Skeletal muscle tissue (tissue), 3 donors: ENCODE measurements at regions not wholly inside any gene's neighbourhood (a gene's known extent, or its start where the extent isn't known, plus 50 kb on each side); places are given as distances from the start of the nearest gene placed in this dataset.
A peak's percentile ranks its signal among the peaks of the same experiment; 100 is the strongest.

ENCODE experiments used
- H3K27ac ChIP-seq: one replicate; pipeline ENCODE4 v1.7.0; 2013; ENCODE audit warnings: mild to moderate bottlenecking, low read depth, low read length, inconsistent platforms
- H3K27me3 ChIP-seq, 3 donors: one replicate each; pipeline ENCODE4 v1.7.0; 2013; ENCODE audit warnings: low read length in 3 of 3; ENCODE audit not compliant: control insufficient read depth in 3 of 3, insufficient read depth in 3 of 3
- H3K36me3 ChIP-seq, 3 donors: one replicate each; pipeline ENCODE4 v1.7.0; 2013; ENCODE audit warnings: low read length in 3 of 3; ENCODE audit not compliant: control insufficient read depth in 3 of 3, insufficient read depth in 3 of 3
- H3K4me1 ChIP-seq, 3 donors: one replicate each; pipeline ENCODE4 v1.7.0; 2013; ENCODE audit warnings: low read length in 3 of 3, mild to moderate bottlenecking in 3 of 3; ENCODE audit not compliant: control insufficient read depth in 3 of 3, insufficient read depth in 3 of 3
- H3K4me3 ChIP-seq, 3 donors: one replicate each; pipeline ENCODE4 v1.7.0; 2013; ENCODE audit warnings: low read length in 3 of 3
- H3K9ac ChIP-seq, 3 donors: one replicate each; pipeline ENCODE4 v1.7.0; 2013; ENCODE audit warnings: low read length in 3 of 3, mild to moderate bottlenecking in 3 of 3, moderate library complexity in 2 of 3, low read depth in 1 of 3
- H3K9me3 ChIP-seq, 3 donors: one replicate each; pipeline ENCODE4 v1.7.0; 2013; ENCODE audit warnings: low read length in 3 of 3; ENCODE audit not compliant: control insufficient read depth in 3 of 3
- donor health status: Osteomylitis.

DNA sequence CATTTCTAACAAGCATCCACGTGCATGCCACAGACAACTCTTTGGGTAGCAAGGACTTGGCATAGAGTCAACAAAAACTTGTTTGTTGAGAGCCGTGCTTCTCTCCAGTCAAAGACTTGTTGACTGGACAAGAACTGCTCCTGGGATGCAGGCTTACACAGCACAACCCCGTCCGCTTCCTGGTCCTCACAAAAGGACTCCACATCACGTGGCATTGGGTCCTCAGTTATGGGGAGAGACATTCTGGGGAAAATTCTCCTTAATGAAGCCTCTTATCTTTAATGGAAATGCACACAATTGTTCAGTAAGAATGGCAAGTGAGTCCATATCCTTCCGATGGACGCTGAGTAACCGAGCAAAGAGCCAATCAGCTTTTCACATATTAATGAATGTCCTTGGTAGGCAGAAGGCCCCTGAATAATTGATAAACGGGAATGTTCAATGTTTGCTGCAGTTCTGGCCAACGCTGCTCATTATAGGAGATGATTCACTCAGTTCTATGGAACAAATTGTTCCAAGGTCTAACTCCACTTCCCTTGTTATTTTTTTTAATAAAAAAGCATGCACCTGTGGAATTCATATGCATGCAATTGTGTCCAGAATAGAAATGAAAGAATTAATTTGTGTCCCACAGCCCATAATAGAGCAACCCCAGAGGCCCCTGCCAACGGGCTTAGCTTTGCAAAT is 97.0 kb upstream of the ZNF366 start:
- no peaks in the 10 kb centered on the region for H3K9me3 ChIP-seq
- no peak overlapping the region for H3K9ac ChIP-seq
- peaks cover 7 to 14% (median 9%) of the 10 kb centered on the region in 3 donors for H3K4me1 ChIP-seq
- no peak overlapping the region for H3K27ac ChIP-seq
- H3K27me3 ChIP-seq: no peaks in the 10 kb centered on the region
- H3K4me3 ChIP-seq: no peak overlapping the region
- no peaks in the 10 kb centered on the region for H3K36me3 ChIP-seq

DNA sequence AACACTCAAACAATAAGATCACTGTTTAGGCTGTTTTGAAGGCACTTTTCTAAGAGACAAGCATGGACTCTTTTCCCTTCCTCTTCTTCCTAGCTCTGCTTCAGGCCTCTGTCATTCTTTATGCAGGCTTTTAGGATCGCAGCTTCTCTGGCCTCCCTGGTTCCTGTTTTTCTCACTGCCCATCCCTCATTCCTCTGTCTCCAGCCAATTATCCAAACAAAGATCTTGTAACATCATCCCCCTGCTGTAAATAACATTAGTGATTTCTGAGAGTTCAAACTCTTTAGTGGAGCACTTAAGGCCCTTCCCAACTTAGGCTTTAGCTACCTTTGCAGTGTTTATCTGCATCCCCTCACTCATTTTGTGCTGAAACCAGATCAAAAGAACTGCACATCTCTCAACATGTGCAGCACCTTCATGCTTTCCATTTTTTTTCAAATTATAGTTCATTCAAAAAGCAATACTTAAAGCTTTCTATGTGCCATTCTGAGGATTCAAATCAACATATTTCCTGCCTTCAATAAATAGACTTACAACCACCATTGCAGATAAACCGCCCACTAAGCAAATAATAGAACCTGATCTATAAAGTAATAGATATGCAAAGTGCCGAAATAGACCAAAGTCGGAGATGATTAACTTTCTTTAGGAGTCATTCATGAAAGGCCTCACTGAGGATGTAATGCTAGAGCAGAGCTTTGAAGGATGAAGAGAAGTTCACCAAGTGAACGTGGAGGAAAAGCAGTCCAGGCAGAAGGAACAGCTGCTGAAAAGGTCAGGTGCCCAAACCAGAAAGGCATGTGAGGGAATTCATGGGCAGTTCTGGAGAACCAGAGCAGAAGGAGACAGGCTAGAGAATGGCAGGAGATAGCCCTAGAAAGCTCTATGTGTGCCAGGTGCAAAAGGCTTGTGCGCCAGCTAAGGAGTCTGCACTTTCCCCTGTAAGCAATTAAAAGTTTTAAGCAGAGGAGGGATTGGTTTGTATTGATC is 95.8 kb upstream of the ZNF366 start:
- H3K36me3 ChIP-seq: no peaks in the 10 kb centered on the region
- peaks cover 5 to 14% (median 11%) of the 10 kb centered on the region in 3 donors for H3K4me1 ChIP-seq
- H3K27me3 ChIP-seq: no peaks in the 10 kb centered on the region
- no peak overlapping the region for H3K9ac ChIP-seq
- no peak overlapping the region for H3K27ac ChIP-seq
- H3K4me3 ChIP-seq: no peak overlapping the region
- H3K9me3 ChIP-seq: no peaks in the 10 kb centered on the region

DNA sequence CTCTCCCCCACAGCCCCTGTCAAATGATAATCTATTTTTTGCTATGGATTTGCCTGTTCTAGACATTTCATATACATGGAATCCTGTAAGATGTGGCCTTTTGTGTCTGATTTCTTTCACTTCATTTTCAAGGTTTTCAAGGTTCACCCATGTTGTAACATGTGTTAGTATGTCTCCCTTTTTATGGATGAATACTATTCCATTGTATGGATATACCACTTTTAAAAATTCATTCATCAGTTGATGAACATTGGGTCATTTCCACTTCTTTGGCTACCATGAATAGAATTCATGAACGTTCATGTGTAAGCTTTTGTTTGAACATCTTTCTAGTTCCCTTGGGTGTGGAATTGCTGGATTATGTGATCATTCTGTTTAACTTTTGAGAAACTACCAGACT is 94.7 kb upstream of the ZNF366 start:
- Histone ChIP-seq H3K4me3 (no peak overlapping the region), H3K9ac (no peak overlapping the region), H3K9me3 (no peaks in the 10 kb centered on the region), H3K27me3 (no peaks in the 10 kb centered on the region), H3K4me1 (peaks cover 15 to 25% (median 19%) of the 10 kb centered on the region in 3 donors), H3K36me3 (no peaks in the 10 kb centered on the region), H3K27ac (no peak overlapping the region)

DNA sequence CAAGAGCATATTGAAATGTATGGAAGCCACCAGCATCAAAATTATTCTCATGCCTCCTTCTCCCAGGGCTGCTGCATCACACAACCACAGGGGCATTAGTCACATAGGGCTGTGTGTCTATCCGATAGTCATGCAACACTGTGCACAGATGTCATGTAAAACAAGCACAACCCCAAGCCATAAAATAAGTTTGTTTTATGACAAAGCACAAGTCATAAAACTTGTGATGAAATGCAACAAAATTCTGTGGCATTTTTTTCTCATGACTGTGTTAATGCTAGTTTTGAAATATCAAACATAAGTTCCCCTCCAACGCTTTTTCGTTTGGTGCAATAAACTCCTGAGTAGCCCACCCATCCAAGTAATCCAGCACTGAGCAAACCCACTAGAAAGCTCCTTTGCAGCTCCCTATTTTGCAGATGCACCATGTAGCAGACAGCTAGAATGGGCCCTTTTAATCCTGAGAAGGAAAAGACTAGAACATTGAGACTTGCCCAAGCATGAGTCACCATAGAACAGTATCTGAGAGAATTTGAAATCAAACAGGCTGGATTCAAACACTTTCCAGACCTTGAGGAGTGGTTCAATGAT is 93.3 kb upstream of the ZNF366 start:
- Histone ChIP-seq H3K9ac (no peak overlapping the region), H3K4me3 (no peak overlapping the region), H3K4me1 (peaks cover 15 to 28% (median 20%) of the 10 kb centered on the region in 3 donors), H3K36me3 (no peaks in the 10 kb centered on the region), H3K27me3 (no peaks in the 10 kb centered on the region), H3K27ac (no peak overlapping the region), H3K9me3 (no peaks in the 10 kb centered on the region)

DNA sequence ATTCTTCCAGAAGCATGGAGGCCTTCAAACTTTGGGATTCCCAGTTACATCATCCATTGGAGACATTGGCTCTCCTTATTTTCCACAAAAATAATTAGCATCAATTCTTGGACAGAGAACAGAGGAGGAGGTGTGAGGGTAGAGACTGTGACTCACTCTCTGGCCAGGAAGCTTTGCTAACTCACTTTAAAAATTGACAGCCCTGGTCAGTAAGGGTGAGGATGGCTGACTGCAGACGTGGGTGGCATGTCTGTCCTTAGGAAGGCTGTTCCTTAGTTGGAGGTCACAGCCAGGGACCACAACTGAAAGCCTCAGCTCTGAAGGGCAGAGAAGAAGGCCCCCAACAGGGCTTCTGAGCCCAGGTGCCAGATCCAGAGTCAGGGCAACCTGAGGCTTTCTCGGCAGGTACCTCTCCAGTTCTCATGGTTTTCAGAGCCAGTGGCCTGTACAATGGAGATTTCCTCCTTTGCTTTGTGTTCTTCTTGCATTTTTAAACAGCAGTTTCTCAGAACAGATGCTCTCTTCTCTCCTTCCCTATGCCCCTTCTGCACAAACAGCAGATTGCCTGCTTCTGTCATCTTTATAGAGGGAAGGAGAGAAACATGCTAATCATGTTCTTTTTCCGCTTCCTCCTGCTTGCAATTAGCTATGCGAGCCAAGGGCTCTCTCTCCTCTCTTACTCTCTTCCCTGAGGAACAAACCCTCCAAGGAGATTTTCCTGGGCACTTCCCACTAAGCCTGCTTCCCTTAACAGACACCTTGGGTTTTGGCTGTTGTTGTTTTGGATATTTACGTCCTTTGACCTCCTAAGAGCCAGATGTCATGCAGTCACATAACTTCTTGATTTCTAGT is 92.5 kb upstream of the ZNF366 start:
- Histone ChIP-seq H3K4me1 (peaks cover 15 to 24% (median 20%) of the 10 kb centered on the region in 3 donors), H3K9ac (peak overlapping the region in 1 of 3 donors; percentile 33), H3K27me3 (no peaks in the 10 kb centered on the region), H3K4me3 (no peak overlapping the region), H3K27ac (no peak overlapping the region), H3K36me3 (no peaks in the 10 kb centered on the region), H3K9me3 (no peaks in the 10 kb centered on the region)

DNA sequence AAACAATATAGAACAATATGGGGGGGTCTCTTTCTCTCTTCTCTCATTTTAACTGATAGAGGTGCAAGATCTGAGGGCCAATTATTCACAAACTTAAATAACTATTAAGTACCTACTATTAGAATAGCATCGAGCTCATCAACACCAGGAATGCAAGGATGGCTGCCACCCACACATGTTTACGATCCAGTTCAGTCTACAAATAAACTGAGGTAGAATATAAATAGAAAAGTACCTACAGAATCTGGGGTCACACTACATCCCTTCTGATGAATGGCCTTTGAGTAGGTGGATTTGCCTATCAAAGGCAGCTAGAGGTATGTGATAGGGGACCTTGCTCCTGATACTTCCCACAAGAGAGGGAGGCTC is 91.8 kb upstream of the ZNF366 start:
- no peak overlapping the region for H3K4me3 ChIP-seq
- no peaks in the 10 kb centered on the region for H3K27me3 ChIP-seq
- no peaks in the 10 kb centered on the region for H3K9me3 ChIP-seq
- peaks cover 15 to 24% (median 20%) of the 10 kb centered on the region in 3 donors for H3K4me1 ChIP-seq
- H3K9ac ChIP-seq: no peak overlapping the region
- H3K36me3 ChIP-seq: no peaks in the 10 kb centered on the region
- H3K27ac ChIP-seq: no peak overlapping the region

DNA sequence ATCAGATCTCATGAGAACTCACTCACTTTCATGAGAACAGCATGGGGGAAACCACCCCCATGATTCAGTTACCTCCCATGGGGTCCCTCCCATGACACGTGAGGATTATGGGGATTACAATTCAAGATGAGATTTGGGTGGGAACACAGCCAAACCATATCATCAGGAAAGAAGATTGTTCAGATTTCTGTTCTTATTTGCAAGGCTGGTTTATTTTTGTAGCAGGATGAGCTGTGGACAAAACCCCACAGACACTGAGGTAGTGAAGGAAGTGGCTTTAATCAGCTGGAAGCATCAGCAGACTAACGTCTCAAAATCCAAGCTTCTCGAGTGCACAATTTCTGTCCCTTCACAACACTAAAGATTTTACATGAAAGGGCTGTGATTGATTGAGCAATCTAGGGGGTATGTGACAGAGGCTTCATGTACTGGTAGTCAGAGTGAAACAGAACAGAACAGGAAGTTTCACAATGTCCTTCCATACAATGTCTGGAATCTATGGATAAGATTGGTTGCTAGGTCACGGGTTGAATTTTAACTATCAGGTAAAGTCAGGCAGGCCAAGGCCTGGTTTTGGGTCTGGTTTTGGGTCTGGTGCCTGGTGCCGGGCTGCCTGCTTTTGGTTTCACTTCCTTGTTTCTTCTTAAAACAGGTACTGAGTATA is 91.3 kb upstream of the ZNF366 start:
- Histone ChIP-seq H3K4me1 (peaks cover 12 to 24% (median 19%) of the 10 kb centered on the region in 3 donors), H3K4me3 (no peak overlapping the region), H3K9me3 (no peaks in the 10 kb centered on the region), H3K27ac (peak overlapping the region; percentile 77), H3K9ac (no peak overlapping the region), H3K27me3 (no peaks in the 10 kb centered on the region), H3K36me3 (no peaks in the 10 kb centered on the region)

DNA sequence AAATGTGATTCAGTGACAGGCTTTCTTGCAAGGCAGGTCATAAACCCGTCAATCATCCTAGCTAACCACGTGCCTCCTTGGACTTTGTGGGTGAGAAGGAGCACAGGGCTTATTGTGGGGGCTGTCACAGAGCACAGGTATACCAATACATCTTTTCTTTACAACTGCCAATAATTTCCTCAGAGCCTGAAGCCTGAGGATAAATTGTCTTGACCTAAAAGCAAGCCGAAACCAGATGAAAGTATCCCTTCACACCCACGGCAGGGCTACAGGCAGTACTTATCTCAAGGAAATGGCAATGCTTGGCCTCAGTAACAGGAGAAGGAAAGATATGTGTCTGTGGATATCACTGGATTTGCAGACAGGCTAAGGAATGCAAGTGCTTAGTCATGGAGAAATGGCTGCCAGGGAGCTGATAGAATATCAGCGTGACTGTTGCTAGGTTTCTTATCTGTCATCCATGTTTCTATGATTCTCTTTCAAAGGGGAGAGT is 90.3 kb upstream of the ZNF366 start:
- Histone ChIP-seq H3K4me3 (peak overlapping the region; percentile 11 to 50 (median 41)), H3K9me3 (no peaks in the 10 kb centered on the region), H3K36me3 (no peaks in the 10 kb centered on the region), H3K27me3 (no peaks in the 10 kb centered on the region), H3K4me1 (peaks cover 10 to 19% (median 17%) of the 10 kb centered on the region in 3 donors), H3K9ac (peak overlapping the region; percentile 15 to 76 (median 40)), H3K27ac (peak overlapping the region; percentile 77)

DNA sequence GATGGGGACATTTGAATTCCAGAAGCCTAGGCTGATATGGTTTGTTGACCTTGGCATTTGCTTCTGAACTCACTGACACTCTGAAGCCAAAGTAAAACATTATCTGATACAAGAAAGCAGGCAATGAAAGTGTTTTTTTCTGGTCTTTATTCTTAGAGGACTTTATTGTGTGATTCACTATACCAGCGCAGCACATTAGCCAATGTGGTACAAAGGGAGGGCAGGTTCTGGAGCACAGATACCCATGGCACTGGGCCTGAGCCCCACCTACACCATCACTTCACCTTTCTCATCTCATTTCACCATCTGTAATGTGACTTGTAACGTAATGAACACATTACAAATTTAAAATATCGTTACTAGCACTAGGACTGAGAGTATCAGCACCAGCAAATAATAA is 89.7 kb upstream of the ZNF366 start:
- H3K36me3 ChIP-seq: no peaks in the 10 kb centered on the region
- peak overlapping the region; percentile 77 for H3K27ac ChIP-seq
- H3K9ac ChIP-seq: peak overlapping the region in 2 of 3 donors; percentile 15 to 40
- H3K27me3 ChIP-seq: no peaks in the 10 kb centered on the region
- peak overlapping the region in 1 of 3 donors; percentile 11 for H3K4me3 ChIP-seq
- peaks cover 10 to 19% (median 17%) of the 10 kb centered on the region in 3 donors for H3K4me1 ChIP-seq
- H3K9me3 ChIP-seq: no peaks in the 10 kb centered on the region
